Loucy (cell line): ENCODE measurements at regions not wholly inside any gene's neighbourhood (a gene's known extent, or its start where the extent isn't known, plus 50 kb on each side); places are given as distances from the start of the nearest gene placed in this dataset.

ENCODE experiments used
- CTCF ChIP-seq: fragments of 200-600 bp; sonication (generic); conservative IDR thresholded peaks from 2 replicates; pipeline ENCODE4 v1.5.1; 2014; ENCODE audit warnings: mild to moderate bottlenecking, antibody characterized with exemption, low read length
- EZH2phosphoT487 ChIP-seq: fragments of 200-600 bp; IDR thresholded peaks from 2 replicates; pipeline ENCODE4 v1.6.1; 2018; ENCODE audit warnings: antibody characterized with exemption, mild to moderate bottlenecking, moderate library complexity, borderline replicate concordance

- TF ChIP-seq CTCF (no peak), EZH2phosphoT487 (no peak)
These were observed 237.6 kb upstream of the CCDC179 start for GRCh38 chr11:23097891-23098290.
